ENCODE measurements at regions not wholly inside any gene's neighbourhood (a gene's known extent, or its start where the extent isn't known, plus 50 kb on each side); places are given as distances from the start of the nearest gene placed in this dataset.
"Not testable (repeated sequence)": the region's sequence is repeated elsewhere in the genome, so short reads cannot be mapped to it uniquely, and the experiment has no call there.

GRCh38 chr2:111579500-111580134, 304.4 kb downstream of the ANAPC1 start:
- DNase-seq (ENCODE audit: low spot score): not testable (repeated sequence)

- DNase-seq (ENCODE audit: low spot score): not testable (repeated sequence)
These were observed 303.4 kb downstream of the ANAPC1 start for GRCh38 chr2:111580616-111581015.

- not testable (repeated sequence) for DNase-seq (ENCODE audit: low spot score)
These were observed 301.9 kb downstream of the ANAPC1 start for GRCh38 chr2:111582090-111582489.

- DNase-seq (ENCODE audit: low spot score): not testable (repeated sequence)
These were observed 300.5 kb downstream of the ANAPC1 start for GRCh38 chr2:111583480-111583879.

- not testable (repeated sequence) for DNase-seq (ENCODE audit: low spot score)
These were observed 299.5 kb downstream of the ANAPC1 start for GRCh38 chr2:111584540-111584939.

GRCh38 chr2:111584950-111585349, 299.0 kb downstream of the ANAPC1 start:
- not testable (repeated sequence) for DNase-seq (ENCODE audit: low spot score)

GRCh38 chr2:111586014-111586413, 298.0 kb downstream of the ANAPC1 start:
- not testable (repeated sequence) for DNase-seq (ENCODE audit: low spot score)

GRCh38 chr2:111595072-111595471, 288.9 kb downstream of the ANAPC1 start:
- not testable (repeated sequence) for DNase-seq (ENCODE audit: low spot score)

GRCh38 chr2:111596808-111597705, 286.9 kb downstream of the ANAPC1 start:
- not testable (repeated sequence) for DNase-seq (ENCODE audit: low spot score)

- not testable (repeated sequence) for DNase-seq (ENCODE audit: low spot score)
These were observed 285.0 kb downstream of the ANAPC1 start for GRCh38 chr2:111598944-111599343.

- not testable (repeated sequence) for DNase-seq (ENCODE audit: low spot score)
These were observed 281.7 kb downstream of the ANAPC1 start for GRCh38 chr2:111602259-111602658.

- not testable (repeated sequence) for DNase-seq (ENCODE audit: low spot score)
These were observed 278.2 kb downstream of the ANAPC1 start for GRCh38 chr2:111605798-111606197.

GRCh38 chr2:111606632-111607031, 277.4 kb downstream of the ANAPC1 start:
- DNase-seq (ENCODE audit: low spot score): not testable (repeated sequence)

GRCh38 chr2:111609146-111609844, 274.7 kb downstream of the ANAPC1 start:
- DNase-seq (ENCODE audit: low spot score): not testable (repeated sequence)

- DNase-seq (ENCODE audit: low spot score): not testable (repeated sequence)
These were observed 274.0 kb downstream of the ANAPC1 start for GRCh38 chr2:111610035-111610434.

- DNase-seq (ENCODE audit: low spot score): no peak
These were observed 267.3 kb downstream of the ANAPC1 start for GRCh38 chr2:111616651-111617218.

- no peak for DNase-seq (ENCODE audit: low spot score)
These were observed 266.4 kb downstream of the ANAPC1 start for GRCh38 chr2:111617299-111618225.

GRCh38 chr2:111618226-111618977, 265.6 kb downstream of the ANAPC1 start:
- DNase-seq (ENCODE audit: low spot score): no peak

GRCh38 chr2:111618978-111619902, 264.8 kb downstream of the ANAPC1 start:
- no peak for DNase-seq (ENCODE audit: low spot score)
